GM12878 (cell line): ENCODE measurements at regions not wholly inside any gene's neighbourhood (a gene's known extent, or its start where the extent isn't known, plus 50 kb on each side); places are given as distances from the start of the nearest gene placed in this dataset.

ENCODE experiments used
- ATAC-seq: fragments of 200-7000 bp; cut with Tn5 transposase; 3 replicates; pipeline ENCODE4 v1.9.1; 2020; ENCODE audit warnings: mild to moderate bottlenecking, moderate library complexity
- BruUV-seq: library from RNA; stranded (reverse); fragments of 400-500 nt; replicated peaks from 2 replicates; lab custom pipeline; 2021; lab: Mats Ljungman, UMichigan
- CTCF ChIA-PET: fragments of 300-600 bp; sonication (Branson Sonifier 250); formaldehyde crosslinking; extraction: SDS; loops from one replicate; lab custom pipeline; 2021; ENCODE audit warnings: inconsistent platforms; lab: Yijun Ruan, JAX
- POLR2A ChIA-PET: fragments of 350-600 bp; formaldehyde crosslinking; extraction: SDS; loops from one replicate; lab custom pipeline; 2021; ENCODE audit warnings: inconsistent platforms; lab: Charles Lee
- RAD21 ChIA-PET: fragments of 300-600 bp; sonication (Branson Sonifier 250); formaldehyde crosslinking; loops from one replicate; lab custom pipeline; 2023; ENCODE audit warnings: antibody characterized with exemption; ENCODE audit not compliant: unreplicated experiment; lab: Charles Lee
- SMC1A ChIA-PET: fragments of 300-600 bp; sonication (Branson Sonifier 250); formaldehyde crosslinking; loops from one replicate; lab custom pipeline; 2023; ENCODE audit not compliant: unreplicated experiment, uncharacterized antibody; lab: Charles Lee
- DNase-seq: peaks from one replicate; pipeline ENCODE4 v3.0.0-alpha.2; 2011; ENCODE audit warnings: low read depth, low spot score
- FAIRE-seq: peaks from 3 replicates; lab custom pipeline; 2011; peaks lifted over from hg19 to GRCh38; lab: Jason Lieb, UNC
- H2AFZ ChIP-seq: 2 replicates; pipeline ENCODE4 v1.6.0; 2011; ENCODE audit warnings: low read depth, low read length, control low read depth; ENCODE audit not compliant: control insufficient read depth
- H3K27ac ChIP-seq: 2 replicates; pipeline ENCODE4 v1.5.1; 2011; ENCODE audit warnings: control low read depth; ENCODE audit not compliant: control insufficient read depth, insufficient read depth
- H3K27me3 ChIP-seq, 2 experiments: replicated peaks in 1 of 2; 2 replicates each; pipeline versions ENCODE4 v1.6.0 to v1.6.1; 2011; ENCODE audit warnings: low read length in 1 of 2; ENCODE audit not compliant: control insufficient read depth in 2 of 2, insufficient read depth in 2 of 2
- H3K36me3 ChIP-seq, 2 experiments: 2 replicates each; pipeline ENCODE4 v1.5.1; 2011; ENCODE audit warnings: low read length in 1 of 2; ENCODE audit not compliant: control insufficient read depth in 2 of 2, insufficient read depth in 2 of 2
- H3K4me1 ChIP-seq: 2 replicates; pipeline ENCODE4 v1.6.1; 2011; ENCODE audit warnings: mild to moderate bottlenecking, low read length, moderate library complexity, mixed read lengths; ENCODE audit not compliant: control insufficient read depth, insufficient read depth
- H3K4me2 ChIP-seq: 2 replicates; pipeline ENCODE4 v1.6.0; 2011; ENCODE audit warnings: control low read depth; ENCODE audit not compliant: control insufficient read depth, insufficient read depth
- H3K4me3 ChIP-seq: fragments of 200-600 bp; sonication (generic); 2 replicates; pipeline ENCODE4 v1.5.1; 2016
- H3K79me2 ChIP-seq: 2 replicates; pipeline ENCODE4 v1.6.0; 2011; ENCODE audit warnings: low read length; ENCODE audit not compliant: control insufficient read depth, insufficient read depth
- H3K9ac ChIP-seq: 2 replicates; pipeline ENCODE4 v1.8.0; 2011; ENCODE audit warnings: low read length, control low read depth, mixed read lengths; ENCODE audit not compliant: control insufficient read depth, insufficient read depth
- H3K9me3 ChIP-seq: replicated peaks from 3 replicates; pipeline ENCODE4 v1.5.1; 2011; ENCODE audit warnings: mild to moderate bottlenecking, low read length; ENCODE audit not compliant: control insufficient read depth, insufficient read depth
- H4K20me1 ChIP-seq: 2 replicates; pipeline ENCODE4 v1.6.0; 2011; ENCODE audit not compliant: control insufficient read depth, insufficient read depth
- ATF7 ChIP-seq: fragments of 450-650 bp; IDR thresholded peaks from 2 replicates; pipeline ENCODE4 v1.6.1; 2016; ENCODE audit warnings: low read depth, mild to moderate bottlenecking
- BHLHE40 ChIP-seq, 2 experiments: fragments of 450-650 bp in 1 of 2; IDR thresholded peaks; 2 replicates each; pipeline ENCODE4 v1.6.1; 2011 to 2017; ENCODE audit warnings: low read depth in 2 of 2, borderline replicate concordance in 1 of 2, improper control_type of control experiment in 1 of 2, low read length in 1 of 2, mild to moderate bottlenecking in 1 of 2
- CEBPZ ChIP-seq: fragments of 150-350 bp; IDR thresholded peaks from 2 replicates; pipeline ENCODE4 v1.6.1; 2016; ENCODE audit warnings: low read depth, low read length
- CHD1 ChIP-seq: IDR thresholded peaks from 2 replicates; pipeline ENCODE4 v1.6.1; 2012; ENCODE audit warnings: low read depth, low read length, improper control_type of control experiment
- E2F8 ChIP-seq: fragments of 450-650 bp; IDR thresholded peaks from 2 replicates; pipeline ENCODE4 v1.6.1; 2018; ENCODE audit warnings: mild to moderate bottlenecking, low read depth, moderate library complexity; ENCODE audit not compliant: partially characterized antibody
- GATAD2B ChIP-seq: fragments of 450-650 bp; conservative IDR thresholded peaks from 2 replicates; pipeline ENCODE4 v1.6.1; 2017; ENCODE audit warnings: low read depth, mild to moderate bottlenecking, moderate library complexity
- HDAC2 ChIP-seq: fragments of 200-600 bp; sonication (generic); IDR thresholded peaks from 2 replicates; pipeline ENCODE4 v1.6.1; 2017
- IKZF1 ChIP-seq: fragments of 450-650 bp; conservative IDR thresholded peaks from 2 replicates; pipeline ENCODE4 v1.6.1; 2017; ENCODE audit warnings: antibody characterized with exemption, mild to moderate bottlenecking
- IRF4 ChIP-seq: IDR thresholded peaks from 2 replicates; pipeline ENCODE4 v1.6.1; 2011; ENCODE audit warnings: low read depth, low read length
- MTA2 ChIP-seq: fragments of 450-650 bp; IDR thresholded peaks from 2 replicates; pipeline ENCODE4 v1.6.1; 2016; ENCODE audit warnings: low read depth, mild to moderate bottlenecking, moderate library complexity
- NBN ChIP-seq: fragments of 450-650 bp; IDR thresholded peaks from 2 replicates; pipeline ENCODE4 v1.6.1; 2016
- NR2C1 ChIP-seq: fragments of 450-650 bp; IDR thresholded peaks from 2 replicates; pipeline ENCODE4 v1.6.1; 2017; ENCODE audit warnings: antibody characterized with exemption, mild to moderate bottlenecking, moderate library complexity
- NR2F1 ChIP-seq: fragments of 450-650 bp; conservative IDR thresholded peaks from 2 replicates; pipeline ENCODE4 v1.6.1; 2017; ENCODE audit warnings: mild to moderate bottlenecking
- POLR2A ChIP-seq: IDR thresholded peaks from 2 replicates; pipeline ENCODE4 v1.6.1; 2011; ENCODE audit warnings: low read depth, mild to moderate bottlenecking, low read length
- RAD51 ChIP-seq: fragments of 450-650 bp; IDR thresholded peaks from 2 replicates; pipeline ENCODE4 v1.6.1; 2016; ENCODE audit warnings: moderate library complexity, mild to moderate bottlenecking, inconsistent platforms
- RCOR1 ChIP-seq: conservative IDR thresholded peaks from 2 replicates; pipeline ENCODE4 v1.6.1; 2012; ENCODE audit warnings: low read depth, low read length, improper control_type of control experiment
- SPI1 ChIP-seq: IDR thresholded peaks from 2 replicates; pipeline ENCODE4 v1.6.1; 2011; ENCODE audit warnings: low read depth, mild to moderate bottlenecking, low read length, moderate library complexity, borderline replicate concordance; ENCODE audit not compliant: insufficient read depth
- TCF7 ChIP-seq: IDR thresholded peaks from 2 replicates; pipeline ENCODE4 v1.6.1; 2014; ENCODE audit warnings: antibody characterized with exemption, borderline replicate concordance
- WGBS: methylation state at CpG from one replicate; pipeline ENCODE4 v1.1.6; 2016; ENCODE audit warnings: low lambda C conversion rate; ENCODE audit not compliant: insufficient replicate concordance, insufficient coverage; ENCODE audit errors: missing lambda C conversion rate; 5-methylcytosine and 5-hydroxymethylcytosine counted together
- in situ Hi-C: fragments of 300-500 bp; cut with MboI; formaldehyde crosslinking; loops from 9 replicates; pipeline ENCODE4 v1.14.3; 2018; ENCODE audit warnings: mixed read lengths
- intact Hi-C: fragments of 100-400 bp; cut with micrococcal nuclease; formaldehyde crosslinking; loops from one replicate; pipeline ENCODE4 v1.14.2; 2022; ENCODE audit not compliant: unreplicated experiment
- TF ChIP-seq, protein P1 (sequence below): IDR thresholded peaks from 2 replicates; pipeline ENCODE4 v1.6.1; 2012; ENCODE audit warnings: low read depth, low read length, improper control_type of control experiment

DNA sequence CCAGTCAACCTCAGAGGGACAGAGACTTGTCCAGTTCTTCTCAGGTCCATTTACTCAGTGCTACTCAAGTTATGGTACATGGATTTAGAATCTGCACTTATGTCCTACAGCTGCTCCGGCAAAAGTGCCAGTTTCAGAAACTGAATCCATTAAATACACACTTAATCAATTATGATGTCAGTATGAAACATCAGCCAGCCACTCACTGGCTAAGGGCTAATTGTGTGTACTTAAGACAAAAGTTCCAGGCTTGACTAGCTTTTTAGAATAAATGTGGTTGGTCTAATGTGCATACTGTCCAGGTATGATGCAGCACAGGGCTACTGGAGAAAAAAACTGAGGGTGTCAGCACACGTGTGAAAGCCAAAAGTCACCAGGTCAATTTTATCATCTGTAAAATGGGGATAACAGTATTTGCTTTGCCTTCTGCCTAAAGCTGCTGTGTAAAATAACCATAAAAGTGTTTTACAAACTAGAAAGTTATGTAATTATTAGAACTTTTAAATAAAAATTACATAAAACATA lies 55.4 kb upstream of the CYP2D6 start:
- Histone ChIP-seq H3K9ac (no peak overlapping the region), H3K4me3 (no peak overlapping the region), H3K4me1 (peaks cover 9% of the 10 kb centered on the region), H3K9me3 (no peaks in the 10 kb centered on the region), H3K36me3 (peaks cover 0 to 2% of the 10 kb centered on the region in 2 experiments; a peak in 2 of 4 replicates), H2AFZ (no peak overlapping the region), H3K27me3 (no peaks in the 10 kb centered on the region), H4K20me1 (no peaks in the 10 kb centered on the region), H3K79me2 (peaks cover 27% of the 10 kb centered on the region), H3K27ac (no peak overlapping the region), H3K4me2 (no peak overlapping the region)
- ChIA-PET SMC1A (interaction anchor here (0.8 to 11.2 kb wide), 13 partner anchors 7 to 257 kb away, joined by 3 to 153 read pairs (median 5); no protein-coding TSS in a partner anchor), CTCF (interaction anchor here (1.1 to 1.6 kb wide), 3 partner anchors 10 to 16 kb away, joined by 3 to 7 read pairs (median 6); no protein-coding TSS in a partner anchor), RAD21 (interaction anchor here (0.6 to 4.2 kb wide), 7 partner anchors 9 to 183 kb away, joined by 3 to 17 read pairs (median 5); no protein-coding TSS in a partner anchor), POLR2A (interaction anchor here (0.6 to 4.5 kb wide), 7 partner anchors 8 to 232 kb away, joined by 3 to 27 read pairs (median 3); no protein-coding TSS in a partner anchor)
- ATAC-seq (peak; percentile 33), FAIRE-seq (no peak), DNase-seq (no peak)
- BruUV-seq, result no TSS peak
- WGBS, result 49% methylated on average over 2 of the region's 2 CpGs
- intact Hi-C loops, result no loop called here
- in situ Hi-C loops, result no loop called here
- TF ChIP-seq TCF7, result no peak
- peak in 1 of 2 experiments; percentile 70; a peak in 1 of 4 replicates for TF ChIP-seq BHLHE40 (IDR thresholded peaks at IDR 0.05; ENCODE audit: borderline replicate concordance in 1 of 2, low read depth in 2 of 2, low read length in 1 of 2)
- TF ChIP-seq CHD1, result no peak
- TF ChIP-seq IKZF1, result peak; percentile 29; the same call in 1 of the 2 replicates
- no peak for TF ChIP-seq GATAD2B
- TF ChIP-seq POLR2A, result no peak
- TF ChIP-seq IRF4, result no peak
- TF ChIP-seq SPI1, result no peak
- peak; percentile 36; the same call in 1 of the 2 replicates for TF ChIP-seq ATF7
- TF ChIP-seq, protein P1, sequence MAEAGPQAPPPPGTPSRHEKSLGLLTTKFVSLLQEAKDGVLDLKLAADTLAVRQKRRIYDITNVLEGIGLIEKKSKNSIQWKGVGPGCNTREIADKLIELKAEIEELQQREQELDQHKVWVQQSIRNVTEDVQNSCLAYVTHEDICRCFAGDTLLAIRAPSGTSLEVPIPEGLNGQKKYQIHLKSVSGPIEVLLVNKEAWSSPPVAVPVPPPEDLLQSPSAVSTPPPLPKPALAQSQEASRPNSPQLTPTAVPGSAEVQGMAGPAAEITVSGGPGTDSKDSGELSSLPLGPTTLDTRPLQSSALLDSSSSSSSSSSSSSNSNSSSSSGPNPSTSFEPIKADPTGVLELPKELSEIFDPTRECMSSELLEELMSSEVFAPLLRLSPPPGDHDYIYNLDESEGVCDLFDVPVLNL, result no peak
- TF ChIP-seq E2F8, result no peak
- 0 out of 2 replicates have a peak, but pooled peaks have one; percentile 11 for TF ChIP-seq RAD51
- no peak for TF ChIP-seq NBN
- no peak for TF ChIP-seq HDAC2
- no peak for TF ChIP-seq CEBPZ
- TF ChIP-seq NR2C1, result no peak
- TF ChIP-seq MTA2, result 0 out of 2 replicates have a peak, but pooled peaks have one; percentile 34
- no peak for TF ChIP-seq RCOR1
- TF ChIP-seq NR2F1, result peak; percentile 74
